HG03439 (cell line): ENCODE measurements at regions not wholly inside any gene's neighbourhood (a gene's known extent, or its start where the extent isn't known, plus 50 kb on each side); places are given as distances from the start of the nearest gene placed in this dataset.
"Not testable (repeated sequence)": the region's sequence is repeated elsewhere in the genome, so short reads cannot be mapped to it uniquely, and the experiment has no call there.

Experiments used
- ATAC-seq: cut with Tn5 transposase; IDR thresholded peaks from one replicate; pipeline ENCODE4 v1.9.1; 2021; ENCODE audit warnings: mild to moderate bottlenecking, moderate library complexity; ENCODE audit not compliant: unreplicated experiment

GRCh38 chr11:79676396-79676795 lies 235.6 kb upstream of the TENM4 start:
- no peak for ATAC-seq

- ATAC-seq = no peak
Measured at GRCh38 chr11:79675081-79675480, 234.3 kb upstream of the TENM4 start.

DNA sequence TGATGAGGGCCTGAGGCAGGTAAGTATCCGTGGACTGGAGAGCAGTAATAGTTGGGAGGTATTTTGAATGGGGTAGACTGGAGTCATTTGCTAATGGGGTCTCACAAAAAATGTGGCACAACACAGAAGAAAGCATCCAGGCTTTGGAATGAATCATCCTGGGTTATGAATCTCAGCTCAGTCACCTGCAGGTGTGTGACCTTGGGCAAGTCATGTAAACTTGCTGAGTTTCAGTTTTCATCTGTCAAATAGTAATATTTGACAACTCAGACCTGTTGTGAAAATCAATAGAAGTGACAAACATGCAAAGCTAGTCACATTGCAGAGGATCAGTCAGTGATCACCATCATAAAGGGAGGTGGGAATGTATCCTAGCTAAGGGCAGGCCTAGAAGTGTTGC lies 232.0 kb upstream of the TENM4 start:
- ATAC-seq = no peak

DNA sequence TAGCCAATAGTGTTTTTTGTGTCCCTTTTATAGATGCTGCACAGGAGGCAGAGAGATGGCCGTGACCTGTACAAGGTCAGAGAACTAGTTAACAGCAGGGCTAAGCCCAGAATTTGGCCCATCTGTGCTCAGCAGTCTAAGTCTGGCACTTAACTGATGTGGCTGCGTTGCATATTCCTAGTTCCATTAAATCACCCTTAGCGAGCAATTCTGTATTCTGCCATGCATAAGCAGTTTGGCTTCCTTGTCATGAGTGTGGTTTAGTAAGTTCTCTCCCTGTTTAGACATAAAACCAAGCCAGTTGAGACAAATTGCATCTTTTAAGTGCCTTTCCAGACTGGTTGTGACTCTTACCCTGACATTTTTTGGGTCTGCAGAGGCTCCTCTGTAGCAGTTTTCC lies 230.6 kb upstream of the TENM4 start:
- no peak for ATAC-seq

DNA sequence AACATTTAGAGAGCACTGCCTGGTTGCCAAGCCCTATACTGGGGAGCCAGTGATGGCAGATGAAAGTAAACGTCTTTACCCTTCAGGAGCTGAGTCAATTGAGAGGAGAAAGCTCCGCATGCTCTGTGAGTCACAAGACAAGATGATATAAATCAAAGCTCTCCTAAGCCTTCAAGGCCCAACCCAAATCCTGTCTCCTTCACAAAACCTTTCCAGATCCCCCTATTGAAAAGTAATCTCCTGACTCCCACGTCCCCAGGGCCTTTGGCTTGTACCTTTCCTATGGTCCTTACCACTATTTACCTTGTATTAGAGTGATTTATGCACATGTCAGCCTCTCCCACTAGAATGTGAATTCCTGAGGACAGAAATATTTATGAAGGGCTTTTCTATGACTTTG lies 230.1 kb upstream of the TENM4 start:
- ATAC-seq = no peak

GRCh38 chr11:79668575-79668974 lies 227.7 kb upstream of the TENM4 start:
- no peak for ATAC-seq

GRCh38 chr11:79667380-79667779 lies 226.6 kb upstream of the TENM4 start:
- no peak for ATAC-seq

DNA sequence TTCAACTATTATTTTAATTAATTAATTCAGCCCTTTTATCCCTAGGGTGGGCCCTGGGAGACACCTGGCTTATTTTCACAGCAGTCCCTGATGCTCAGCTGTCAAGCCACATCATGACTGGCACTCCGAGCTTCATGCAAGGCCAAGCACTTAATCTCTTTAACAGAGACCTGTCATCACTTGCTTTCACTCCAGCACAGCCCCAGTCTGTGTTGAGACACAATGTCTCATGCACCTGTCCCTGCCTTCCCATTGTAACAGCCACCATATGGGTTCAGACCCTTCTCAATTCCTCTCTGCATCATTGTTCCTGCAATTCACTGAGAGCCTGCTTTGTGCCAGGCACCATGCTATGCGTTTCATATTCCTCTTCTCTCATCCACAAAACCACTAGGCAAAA lies 222.2 kb upstream of the TENM4 start:
- no peak for ATAC-seq

DNA sequence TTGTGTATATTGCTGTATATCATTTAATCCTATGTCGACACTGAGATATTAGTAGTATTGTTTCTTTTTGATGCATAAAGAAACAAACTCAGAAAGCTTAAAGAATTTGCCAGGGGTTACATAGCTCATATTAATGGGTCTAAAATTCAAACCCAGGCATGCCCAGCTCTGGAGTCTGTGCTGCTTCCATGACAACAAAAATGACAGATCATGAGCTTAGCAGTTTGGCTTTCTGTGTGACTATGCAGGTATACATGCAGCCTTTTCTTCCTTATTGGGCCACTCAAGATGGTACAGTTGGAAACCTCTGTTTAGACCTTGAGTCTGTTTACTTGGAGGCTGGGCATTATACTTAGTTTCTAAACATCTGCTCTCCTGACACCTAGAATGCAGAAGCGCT lies 220.5 kb upstream of the TENM4 start:
- ATAC-seq = no peak

- ATAC-seq = no peak
Measured at GRCh38 chr11:79648766-79649520, 208.1 kb upstream of the TENM4 start.

DNA sequence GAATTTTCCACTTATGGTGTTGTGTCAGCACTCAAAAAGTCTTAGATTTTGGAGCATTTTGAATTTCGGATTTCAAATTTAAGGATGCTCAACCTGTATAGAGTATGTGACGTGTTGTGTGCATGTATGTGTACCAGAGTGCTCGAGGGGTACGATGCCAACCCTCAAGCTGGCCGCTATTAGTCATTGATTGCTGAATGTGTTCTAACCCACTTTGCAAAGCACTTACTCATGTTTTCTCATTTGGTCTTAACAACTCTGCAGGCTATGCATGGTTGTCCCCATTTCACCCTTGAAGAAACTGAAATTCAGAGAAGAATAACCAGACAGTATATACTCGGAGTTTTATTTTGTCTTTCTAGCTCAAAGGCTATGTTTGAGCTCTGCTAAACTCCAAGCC lies 196.4 kb upstream of the TENM4 start:
- ATAC-seq = no peak

GRCh38 chr11:79634905-79635304 lies 194.1 kb upstream of the TENM4 start:
- no peak for ATAC-seq

DNA sequence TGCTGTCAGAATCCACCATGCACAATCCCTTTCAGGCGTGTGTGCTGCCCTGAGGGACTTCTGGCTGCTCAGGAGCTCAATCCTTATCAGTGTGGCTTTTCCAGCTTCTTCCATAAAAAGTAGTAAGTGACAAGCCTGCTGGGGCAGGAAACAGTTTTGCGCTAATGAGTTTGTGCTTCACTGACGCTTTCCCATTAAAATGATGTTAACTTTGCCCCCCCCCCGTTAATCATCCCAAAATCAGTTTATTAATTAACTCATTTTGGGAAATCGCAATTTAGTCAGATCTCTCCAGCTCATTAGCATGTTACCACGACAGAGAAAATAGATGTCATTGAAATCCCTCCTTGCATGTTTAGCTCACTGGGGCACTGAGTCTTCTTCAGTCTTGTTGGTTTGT lies 186.5 kb upstream of the TENM4 start:
- ATAC-seq = no peak

- ATAC-seq = no peak
Measured at GRCh38 chr11:79626135-79627075, 185.6 kb upstream of the TENM4 start.

- ATAC-seq = no peak
Measured at GRCh38 chr11:79623375-79623774, 182.5 kb upstream of the TENM4 start.

DNA sequence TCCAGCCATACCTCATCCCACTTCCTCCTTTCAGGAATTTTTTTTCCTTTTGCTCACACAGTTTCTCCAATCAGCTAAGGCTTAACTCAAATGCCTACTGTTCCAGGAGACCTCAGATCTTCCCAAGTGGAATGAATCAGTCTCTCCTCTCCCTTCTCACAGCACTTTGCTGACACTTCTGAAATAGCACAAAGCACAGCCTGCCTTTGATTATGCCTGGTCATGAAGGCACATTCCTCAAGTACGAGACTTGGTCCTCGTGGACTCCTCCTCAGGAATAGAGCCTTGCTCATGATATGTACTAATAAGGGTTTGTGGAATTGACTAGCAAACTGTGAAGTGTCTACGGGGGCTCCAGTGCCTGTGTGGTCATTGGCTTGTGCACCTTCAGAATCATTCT lies 176.7 kb upstream of the TENM4 start:
- ATAC-seq = no peak

DNA sequence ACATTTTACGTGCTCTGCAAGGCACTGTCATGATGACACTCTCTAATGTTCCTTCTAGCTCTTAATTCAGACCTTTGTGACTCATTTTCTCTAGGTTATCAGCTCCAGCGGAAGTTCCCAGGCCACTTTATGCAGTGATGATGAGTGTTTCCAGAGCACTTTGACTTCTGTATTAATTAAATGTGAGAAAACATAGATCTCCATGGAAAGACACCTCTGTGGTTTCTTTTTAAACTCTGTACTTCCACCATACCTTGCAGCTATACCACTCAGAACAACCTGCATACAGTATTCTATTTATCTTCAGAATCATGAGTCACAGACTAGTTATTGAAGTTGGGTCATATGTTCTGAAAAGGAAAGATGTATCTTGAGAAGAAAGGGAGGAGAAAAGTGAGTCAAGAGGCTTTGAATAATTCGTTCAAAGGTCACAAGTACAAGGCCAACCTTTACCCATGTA lies 175.6 kb upstream of the TENM4 start:
- ATAC-seq = no peak

DNA sequence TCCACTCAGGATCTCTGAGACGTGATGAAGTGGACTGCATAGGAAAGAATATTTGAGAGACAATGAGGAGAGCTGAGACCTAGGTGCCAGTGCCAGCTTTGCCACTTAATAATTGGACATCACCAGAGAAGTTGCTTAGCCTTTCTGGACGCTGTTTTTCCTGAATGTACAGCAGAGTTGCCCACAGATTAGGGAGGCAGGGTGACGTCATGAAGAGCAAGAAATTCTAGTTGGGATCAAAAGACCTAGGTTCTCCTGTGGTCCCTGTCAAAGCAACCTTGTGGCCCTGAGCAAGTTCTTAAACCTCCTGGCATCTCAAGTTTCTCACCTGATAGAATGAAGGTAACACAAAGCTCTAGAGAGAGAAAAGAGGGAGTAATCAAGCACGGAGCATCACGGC lies 174.6 kb upstream of the TENM4 start:
- ATAC-seq = no peak

- ATAC-seq = no peak
Measured at GRCh38 chr11:79610678-79611077, 169.8 kb upstream of the TENM4 start.

DNA sequence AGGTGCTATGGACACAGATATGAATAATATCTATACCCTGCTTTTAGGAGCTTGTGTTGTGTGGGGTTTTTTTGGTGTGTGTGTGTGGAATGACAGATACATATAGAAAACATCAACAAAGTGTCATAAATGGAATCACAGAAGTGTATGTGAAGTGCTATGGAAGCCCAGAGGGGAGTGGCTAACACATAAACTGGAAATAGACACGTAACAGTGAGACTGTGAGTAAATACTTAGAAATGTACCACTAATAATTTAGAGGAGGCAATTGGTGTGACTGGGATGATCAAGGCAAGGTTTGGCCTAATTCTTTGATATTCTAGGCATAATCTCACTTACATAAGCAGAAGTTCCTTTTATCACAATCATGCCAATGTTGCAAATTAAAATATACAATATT lies 169.3 kb upstream of the TENM4 start:
- ATAC-seq = no peak

- no peak for ATAC-seq
Measured at GRCh38 chr11:79609511-79609910, 168.7 kb upstream of the TENM4 start.

DNA sequence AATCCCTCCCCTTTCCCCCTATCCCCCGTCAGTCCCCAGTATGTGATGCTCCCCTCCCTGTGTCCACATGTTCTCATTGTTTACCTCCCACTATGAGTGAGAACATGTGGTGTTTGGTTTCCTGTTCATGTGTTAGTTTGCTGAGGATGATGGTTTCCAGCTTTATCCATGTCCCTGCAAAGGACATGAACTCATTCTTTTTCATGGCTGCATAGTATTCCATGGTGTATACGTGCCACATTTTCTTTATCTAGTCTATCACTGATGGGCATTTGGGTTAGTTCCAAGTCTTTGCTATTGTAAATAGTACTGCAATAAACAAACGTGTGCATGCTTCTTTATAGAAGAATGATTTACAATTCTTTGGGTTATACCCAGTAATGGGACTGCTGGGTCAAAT lies 165.6 kb upstream of the TENM4 start:
- ATAC-seq = not testable (repeated sequence)
